AG09309 (cell line): ENCODE measurements at regions not wholly inside any gene's neighbourhood (a gene's known extent, or its start where the extent isn't known, plus 50 kb on each side); places are given as distances from the start of the nearest gene placed in this dataset.

Experiments
- DNase-seq: peaks from one replicate; pipeline ENCODE4 v3.0.0-alpha.2; 2010; ENCODE audit warnings: low read depth
- H3K4me3 ChIP-seq: 2 replicates; pipeline ENCODE4 v1.5.1; 2011; ENCODE audit warnings: mild to moderate bottlenecking, low read depth, low read length, moderate library complexity; ENCODE audit not compliant: control insufficient read depth
- CTCF ChIP-seq: IDR thresholded peaks from 2 replicates; pipeline ENCODE4 v1.5.1; 2011; ENCODE audit warnings: mild to moderate bottlenecking, low read depth, low read length, inconsistent platforms; ENCODE audit not compliant: insufficient read depth, control insufficient read depth; ENCODE audit errors: missing control alignments

- DNase-seq = no peak
- no peak for TF ChIP-seq CTCF
- no peak overlapping the region for H3K4me3 ChIP-seq
These were observed 350.0 kb downstream of the NDFIP2 start for GRCh38 chr13:79830945-79831344.

GRCh38 chr13:79830426-79830825 lies 349.5 kb downstream of the NDFIP2 start:
- no peak overlapping the region for H3K4me3 ChIP-seq
- no peak for TF ChIP-seq CTCF
- no peak for DNase-seq

GRCh38 chr13:79829880-79830279 lies 348.9 kb downstream of the NDFIP2 start:
- no peak for TF ChIP-seq CTCF
- H3K4me3 ChIP-seq = no peak overlapping the region
- no peak for DNase-seq

DNA sequence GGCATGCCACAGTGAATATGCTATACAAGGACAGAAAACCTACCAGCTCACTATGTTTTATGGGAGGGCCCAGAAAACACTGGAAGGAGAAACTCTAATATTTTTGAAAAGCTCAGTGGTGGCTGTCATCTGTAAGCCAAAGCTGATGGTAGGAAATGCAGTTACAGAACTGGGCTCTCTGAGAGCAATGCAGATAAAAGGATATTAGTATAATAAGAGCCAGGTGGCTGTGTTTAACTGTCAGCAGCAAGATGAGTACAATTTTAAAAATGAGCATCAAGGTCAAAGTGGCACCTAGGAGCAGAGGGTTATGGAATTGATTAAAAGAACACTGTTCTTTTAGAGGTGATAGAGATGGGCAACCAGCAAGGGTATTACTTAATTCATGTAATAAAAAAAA lies 345.0 kb downstream of the NDFIP2 start:
- H3K4me3 ChIP-seq = no peak overlapping the region
- DNase-seq = no peak
- no peak for TF ChIP-seq CTCF

DNA sequence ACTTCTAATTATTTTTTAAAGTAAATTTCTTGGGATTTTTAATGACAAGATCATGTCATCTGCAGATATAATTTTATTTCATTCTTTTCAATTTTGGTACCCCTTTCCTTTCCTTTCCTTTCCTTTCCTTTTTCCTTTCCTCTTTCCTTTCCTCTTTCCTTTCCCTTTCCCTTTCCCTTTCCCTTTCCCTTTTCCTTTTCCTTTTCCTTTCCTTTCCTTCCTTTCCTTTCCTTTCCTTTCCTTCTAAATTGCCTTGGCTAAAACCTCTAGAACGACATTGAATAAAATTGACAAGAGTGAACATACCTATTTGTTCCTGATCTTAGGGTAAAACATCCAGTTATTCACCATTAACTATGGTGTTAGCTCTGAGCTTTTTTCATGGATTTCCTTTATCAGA lies 334.1 kb downstream of the NDFIP2 start:
- no peak overlapping the region for H3K4me3 ChIP-seq
- TF ChIP-seq CTCF = no peak
- DNase-seq = no peak

DNA sequence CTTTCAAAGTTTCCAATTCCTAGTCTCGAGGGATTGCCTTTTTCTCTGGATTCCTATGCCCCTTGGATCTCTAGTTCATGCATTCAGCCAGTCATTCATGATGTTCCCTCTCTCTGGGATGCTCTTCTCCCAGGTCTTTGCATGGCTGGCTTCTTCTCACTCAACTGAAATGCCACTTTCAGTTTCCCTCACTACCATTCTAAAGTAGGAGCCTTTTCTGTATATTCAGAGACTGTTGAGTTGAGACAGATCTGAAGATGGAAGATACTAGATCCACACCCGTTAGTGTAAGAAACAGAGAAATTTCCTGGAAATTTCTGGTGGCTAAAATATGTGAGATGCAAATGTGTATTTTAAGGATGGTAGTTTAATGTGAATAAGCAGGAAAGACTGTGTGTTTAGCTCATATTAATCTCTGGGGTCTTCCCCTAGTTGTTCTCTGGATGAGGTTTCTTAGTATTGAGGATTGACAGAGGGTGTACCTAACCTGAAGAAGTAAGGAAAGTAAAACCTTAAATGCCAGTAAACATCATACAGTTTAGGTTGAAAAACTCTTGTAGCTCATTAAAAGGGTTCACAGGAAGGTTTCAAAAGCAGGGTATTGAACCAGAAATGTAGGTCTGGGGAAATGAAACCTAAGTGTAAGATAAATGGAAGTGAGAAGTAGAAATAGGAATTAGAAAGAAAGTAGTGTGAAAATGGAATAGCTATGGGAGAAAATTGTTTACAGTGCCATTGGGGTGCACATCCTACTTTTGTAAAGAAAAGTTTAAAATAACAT lies 331.3 kb downstream of the NDFIP2 start:
- no peak for TF ChIP-seq CTCF
- no peak for DNase-seq
- H3K4me3 ChIP-seq = no peak overlapping the region
